ENCODE measurements at regions not wholly inside any gene's neighbourhood (a gene's known extent, or its start where the extent isn't known, plus 50 kb on each side); places are given as distances from the start of the nearest gene placed in this dataset.
"Not testable (repeated sequence)": the region's sequence is repeated elsewhere in the genome, so short reads cannot be mapped to it uniquely, and the experiment has no call there.

GRCh38 chr10:70987396-70988130 is 99.2 kb upstream of the PCBD1 start:
- no peak overlapping the region for H3K4me3 ChIP-seq
- peaks cover 5% of the 10 kb centered on the region; the same call in 1 of the 2 replicates for H3K4me1 ChIP-seq
- in situ Hi-C loops (cut with MboI; ENCODE audit: low sequenced_read_pairs): no loop called here
- H3K36me3 ChIP-seq (replicated peaks): no peaks in the 10 kb centered on the region
- no peak for DNase-seq (ENCODE audit: low spot score in 2 of 2)
- no peaks in the 10 kb centered on the region for H3K9me3 ChIP-seq
- H3K27me3 ChIP-seq (ENCODE audit: low read depth): no peaks in the 10 kb centered on the region

GRCh38 chr10:70990156-70990555 is 101.8 kb upstream of the PCBD1 start:
- in situ Hi-C loops (cut with MboI; ENCODE audit: low sequenced_read_pairs); H3K4me3 ChIP-seq; DNase-seq (ENCODE audit: low spot score in 2 of 2); H3K27me3 ChIP-seq (ENCODE audit: low read depth); H3K9me3 ChIP-seq; H3K4me1 ChIP-seq; H3K36me3 ChIP-seq (replicated peaks): not testable (repeated sequence)

- Histone ChIP-seq H3K36me3 (replicated peaks) (no peaks in the 10 kb centered on the region), H3K4me1 (peaks cover under 1% of the 10 kb centered on the region; the same call in 1 of the 2 replicates), H3K9me3 (no peaks in the 10 kb centered on the region), H3K4me3 (no peak overlapping the region), H3K27me3 (ENCODE audit: low read depth) (peaks cover 12% of the 10 kb centered on the region; the same call in 1 of the 2 replicates)
- DNase-seq (ENCODE audit: low spot score in 2 of 2): no peak
- in situ Hi-C loops (cut with MboI; ENCODE audit: low sequenced_read_pairs): no loop called here
Observed at GRCh38 chr10:70990681-70991080, 102.3 kb upstream of the PCBD1 start.

DNA sequence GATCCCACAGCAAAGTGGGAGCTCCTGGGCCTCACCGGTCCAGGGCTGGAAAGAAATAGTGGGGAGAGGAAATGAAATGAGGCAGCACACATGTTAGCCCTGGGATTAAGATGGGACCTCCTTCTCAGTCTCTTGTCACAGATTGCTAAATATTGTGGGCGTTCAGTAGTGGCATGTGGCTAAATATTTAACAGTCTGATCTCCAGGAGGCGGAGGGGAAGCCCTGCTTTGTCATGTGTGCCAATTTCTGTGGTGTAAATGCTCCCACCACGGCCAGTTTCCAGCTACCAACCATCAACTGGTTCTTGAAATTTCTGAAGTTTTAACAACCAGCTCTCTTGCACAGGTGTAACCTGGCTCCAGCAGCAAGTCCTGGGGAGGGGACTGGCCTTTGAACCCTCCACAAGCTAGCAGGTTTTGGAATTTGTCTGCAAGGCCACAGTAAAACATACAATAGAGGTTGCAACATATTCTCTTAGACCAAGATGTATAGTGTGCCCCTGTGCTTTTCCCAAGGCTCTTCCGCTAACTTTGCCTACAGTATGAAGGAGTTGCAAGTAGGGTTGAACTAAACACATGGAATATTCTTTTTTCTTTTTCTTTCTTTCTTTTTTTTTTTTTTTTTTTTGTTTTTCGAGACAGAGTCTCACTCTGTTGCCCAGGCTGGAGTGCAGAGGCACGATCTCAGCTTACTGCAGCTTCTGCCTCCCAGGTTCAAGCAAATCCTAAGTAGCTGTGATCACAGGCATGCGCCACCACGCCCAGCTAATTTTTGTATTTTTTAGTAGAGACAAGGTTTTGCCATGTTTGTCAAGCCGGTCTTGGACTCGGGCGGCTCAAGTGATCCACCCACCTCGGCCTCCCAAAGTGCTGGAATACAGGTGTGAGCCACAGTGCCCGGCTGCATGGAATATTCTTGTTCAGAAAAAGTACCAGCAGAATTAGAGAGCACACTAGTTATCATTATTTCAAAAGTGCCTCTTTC is 103.1 kb upstream of the PCBD1 start:
- H3K27me3 ChIP-seq (ENCODE audit: low read depth): peaks cover 12% of the 10 kb centered on the region; the same call in 1 of the 2 replicates
- H3K9me3 ChIP-seq: no peaks in the 10 kb centered on the region
- H3K4me1 ChIP-seq: no peaks in the 10 kb centered on the region
- in situ Hi-C loops (cut with MboI; ENCODE audit: low sequenced_read_pairs): no loop called here
- H3K4me3 ChIP-seq: no peak overlapping the region
- no peaks in the 10 kb centered on the region for H3K36me3 ChIP-seq (replicated peaks)
- no peak for DNase-seq (ENCODE audit: low spot score in 2 of 2)

GRCh38 chr10:70992436-70992835 is 104.1 kb upstream of the PCBD1 start:
- Histone ChIP-seq H3K4me3 (no peak overlapping the region), H3K36me3 (replicated peaks) (no peaks in the 10 kb centered on the region), H3K9me3 (no peaks in the 10 kb centered on the region), H3K4me1 (no peaks in the 10 kb centered on the region), H3K27me3 (ENCODE audit: low read depth) (peaks cover 12% of the 10 kb centered on the region; the same call in 1 of the 2 replicates)
- no peak for DNase-seq (ENCODE audit: low spot score in 2 of 2)
- in situ Hi-C loops (cut with MboI; ENCODE audit: low sequenced_read_pairs): no loop called here

GRCh38 chr10:70993051-70993450 is 104.7 kb upstream of the PCBD1 start:
- in situ Hi-C loops (cut with MboI; ENCODE audit: low sequenced_read_pairs): no loop called here
- H3K4me3 ChIP-seq: no peak overlapping the region
- H3K27me3 ChIP-seq (ENCODE audit: low read depth): peaks cover 12% of the 10 kb centered on the region; the same call in 1 of the 2 replicates
- no peak for DNase-seq (ENCODE audit: low spot score in 2 of 2)
- H3K36me3 ChIP-seq (replicated peaks): no peaks in the 10 kb centered on the region
- no peaks in the 10 kb centered on the region for H3K9me3 ChIP-seq
- H3K4me1 ChIP-seq: no peaks in the 10 kb centered on the region

DNA sequence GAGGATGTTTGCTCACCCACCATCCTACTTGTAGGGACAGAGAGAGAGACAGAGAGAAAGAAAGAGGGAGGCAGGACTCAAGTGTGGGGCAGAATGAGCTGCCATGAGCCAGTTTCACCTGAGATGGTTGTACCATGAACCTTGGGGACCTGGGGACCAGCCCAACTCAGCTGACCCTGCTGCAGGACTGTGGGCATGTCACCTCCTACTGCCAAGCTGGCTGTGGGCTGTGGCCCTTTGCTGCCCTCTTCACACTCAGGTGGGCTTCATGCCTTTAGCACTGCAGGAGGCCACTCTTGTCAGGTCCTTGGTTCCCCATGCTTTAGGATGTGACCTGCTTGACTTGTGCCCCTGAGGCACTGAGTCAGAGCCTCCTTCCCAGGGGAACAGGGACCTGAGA is 108.2 kb upstream of the PCBD1 start:
- Histone ChIP-seq H3K36me3 (replicated peaks) (no peaks in the 10 kb centered on the region), H3K4me3 (no peak overlapping the region), H3K9me3 (no peaks in the 10 kb centered on the region), H3K27me3 (ENCODE audit: low read depth) (peaks cover 12% of the 10 kb centered on the region; the same call in 1 of the 2 replicates), H3K4me1 (no peaks in the 10 kb centered on the region)
- DNase-seq (ENCODE audit: low spot score in 2 of 2): no peak
- in situ Hi-C loops (cut with MboI; ENCODE audit: low sequenced_read_pairs): no loop called here

DNA sequence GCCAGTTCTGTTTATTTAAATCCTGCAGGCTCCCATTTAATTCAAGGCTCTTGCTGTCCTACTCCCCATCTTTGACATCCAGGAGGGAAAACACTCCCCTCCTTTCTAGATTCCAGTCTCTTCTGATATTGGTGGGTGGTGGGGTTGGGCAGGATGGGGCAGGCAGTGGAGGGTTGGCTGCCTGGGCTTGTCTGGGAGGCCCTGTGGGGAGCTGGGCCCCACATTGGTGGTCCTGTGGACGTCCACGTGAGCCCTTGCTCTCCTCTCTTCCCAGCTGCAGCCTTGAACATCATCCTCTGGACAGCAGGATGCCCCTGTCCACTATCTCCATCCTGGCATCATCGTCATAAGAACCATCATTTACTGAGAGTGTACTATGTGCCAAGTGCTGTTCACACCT is 108.9 kb upstream of the PCBD1 start:
- Histone ChIP-seq H3K4me1 (no peaks in the 10 kb centered on the region), H3K9me3 (no peaks in the 10 kb centered on the region), H3K4me3 (no peak overlapping the region), H3K36me3 (replicated peaks) (no peaks in the 10 kb centered on the region), H3K27me3 (ENCODE audit: low read depth) (peaks cover 12% of the 10 kb centered on the region; the same call in 1 of the 2 replicates)
- in situ Hi-C loops (cut with MboI; ENCODE audit: low sequenced_read_pairs): no loop called here
- DNase-seq (ENCODE audit: low spot score in 2 of 2): no peak

DNA sequence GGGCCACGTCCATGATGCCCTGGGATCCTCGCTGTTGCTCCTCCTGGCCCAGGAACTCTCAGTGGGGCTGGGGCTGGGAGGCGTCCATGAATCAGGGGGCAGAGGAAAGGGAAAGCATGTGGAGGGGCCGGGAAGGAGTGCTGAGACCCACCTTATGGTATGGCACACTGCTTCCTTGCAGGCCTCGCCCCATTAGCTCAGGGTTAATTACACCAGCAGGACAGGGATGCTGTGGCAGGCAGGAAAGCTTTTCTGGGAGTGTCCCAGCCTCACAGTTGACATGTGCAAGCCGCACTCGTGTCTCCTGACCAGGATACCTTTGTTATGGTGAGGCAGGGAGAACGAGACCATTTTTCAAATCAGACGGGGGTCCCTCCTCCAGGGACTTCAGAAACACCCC is 109.7 kb upstream of the PCBD1 start:
- Histone ChIP-seq H3K4me1 (no peaks in the 10 kb centered on the region), H3K9me3 (no peaks in the 10 kb centered on the region), H3K27me3 (ENCODE audit: low read depth) (peaks cover 12% of the 10 kb centered on the region; the same call in 1 of the 2 replicates), H3K4me3 (no peak overlapping the region), H3K36me3 (replicated peaks) (no peaks in the 10 kb centered on the region)
- in situ Hi-C loops (cut with MboI; ENCODE audit: low sequenced_read_pairs): no loop called here
- no peak for DNase-seq (ENCODE audit: low spot score in 2 of 2)

- Histone ChIP-seq H3K27me3 (ENCODE audit: low read depth) (no peaks in the 10 kb centered on the region), H3K4me3 (no peak overlapping the region), H3K4me1 (no peaks in the 10 kb centered on the region), H3K9me3 (no peaks in the 10 kb centered on the region), H3K36me3 (replicated peaks) (no peaks in the 10 kb centered on the region)
- DNase-seq (ENCODE audit: low spot score in 2 of 2): no peak
- in situ Hi-C loops (cut with MboI; ENCODE audit: low sequenced_read_pairs): no loop called here
Observed at GRCh38 chr10:71001470-71001869, 113.1 kb upstream of the PCBD1 start.

- in situ Hi-C loops (cut with MboI; ENCODE audit: low sequenced_read_pairs): no loop called here
- Histone ChIP-seq H3K4me3 (no peak overlapping the region), H3K36me3 (replicated peaks) (no peaks in the 10 kb centered on the region), H3K4me1 (no peaks in the 10 kb centered on the region), H3K27me3 (ENCODE audit: low read depth) (no peaks in the 10 kb centered on the region), H3K9me3 (no peaks in the 10 kb centered on the region)
- DNase-seq (ENCODE audit: low spot score in 2 of 2): no peak
Observed at GRCh38 chr10:71004176-71005075, 116.1 kb upstream of the PCBD1 start.

DNA sequence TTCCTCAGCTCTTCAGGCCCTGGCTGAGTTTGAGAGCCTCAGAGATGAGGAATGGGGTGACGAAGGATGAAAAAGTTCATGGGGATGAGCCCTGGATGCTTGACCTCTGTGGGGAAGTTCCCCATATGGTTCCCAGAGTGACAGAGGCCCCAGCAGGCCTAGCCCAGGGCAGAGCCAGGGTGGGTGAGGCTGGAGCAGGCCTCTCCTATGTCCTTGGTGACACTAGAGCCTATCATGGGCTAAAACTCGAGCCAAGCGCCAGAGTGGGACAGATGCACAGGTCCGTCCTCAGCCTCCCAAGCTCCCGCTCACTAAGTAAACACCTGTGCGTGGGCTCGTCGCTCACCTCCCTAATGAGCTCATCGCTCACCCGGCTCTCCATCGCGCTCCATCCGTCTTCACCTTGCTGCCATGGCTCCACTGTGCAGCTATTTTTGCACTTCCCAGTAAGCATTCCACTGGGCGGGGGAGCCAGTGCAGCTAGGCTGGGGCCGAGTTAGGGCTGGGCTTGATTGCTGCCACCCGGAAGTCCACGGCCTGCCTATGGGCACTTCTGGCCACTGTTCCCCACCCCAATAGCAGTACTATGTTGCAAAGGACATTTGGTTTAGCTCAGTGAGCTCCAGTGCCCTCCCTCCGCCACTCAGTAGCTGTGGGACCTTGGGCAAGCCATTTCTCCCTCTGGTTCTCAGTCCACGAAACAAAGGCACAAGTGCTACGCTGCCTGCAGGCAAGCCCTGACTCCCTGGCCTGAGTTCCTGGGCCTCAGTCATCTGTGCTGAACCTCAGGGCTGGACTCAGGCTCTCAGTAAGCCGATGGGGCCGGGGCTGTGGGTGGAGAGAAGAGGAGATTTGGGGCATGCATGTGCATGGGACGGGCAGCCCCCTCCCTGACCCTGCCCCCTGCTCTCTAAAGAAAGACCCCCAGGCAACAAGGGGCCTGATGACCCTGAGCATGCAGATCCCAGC is 117.3 kb upstream of the PCBD1 start:
- Histone ChIP-seq H3K4me3 (no peak overlapping the region), H3K4me1 (no peaks in the 10 kb centered on the region)

More for the DNA sequence above, 117.3 kb upstream of the PCBD1 start:
- Histone ChIP-seq H3K36me3 (replicated peaks) (no peaks in the 10 kb centered on the region), H3K9me3 (no peaks in the 10 kb centered on the region), H3K27me3 (ENCODE audit: low read depth) (no peaks in the 10 kb centered on the region)
- in situ Hi-C loops (cut with MboI; ENCODE audit: low sequenced_read_pairs): no loop called here
- no peak for DNase-seq (ENCODE audit: low spot score in 2 of 2)

Data from HAP-1 (cell line).